C4-2B (cell line): ENCODE measurements at regions not wholly inside any gene's neighbourhood (a gene's known extent, or its start where the extent isn't known, plus 50 kb on each side); places are given as distances from the start of the nearest gene placed in this dataset.

Experiments
- H3K27ac ChIP-seq: fragments of 450-650 bp; 2 replicates; pipeline ENCODE4 v1.5.1; 2017
- CTCF ChIP-seq: fragments of 450-650 bp; conservative IDR thresholded peaks from 2 replicates; pipeline ENCODE4 v1.5.1; 2017; ENCODE audit warnings: mild to moderate bottlenecking
- ZFX ChIP-seq: fragments of 450-650 bp; IDR thresholded peaks from 2 replicates; pipeline ENCODE4 v1.6.1; 2017

- TF ChIP-seq CTCF, result no peak
- no peak for TF ChIP-seq ZFX
Observed at GRCh38 chr9:117992006-117992405, 287.8 kb downstream of the TLR4 start.

GRCh38 chr9:118000581-118000980 lies 296.4 kb downstream of the TLR4 start:
- no peak overlapping the region for H3K27ac ChIP-seq
- no peak for TF ChIP-seq CTCF
- TF ChIP-seq ZFX, result no peak

More at GRCh38 chr9:117992006-117992405, 287.8 kb downstream of the TLR4 start:
- H3K27ac ChIP-seq, result no peak overlapping the region

GRCh38 chr9:118003240-118003639 lies 299.0 kb downstream of the TLR4 start:
- H3K27ac ChIP-seq, result no peak overlapping the region
- TF ChIP-seq CTCF (no peak), ZFX (no peak)

- TF ChIP-seq CTCF (no peak), ZFX (no peak)
- no peak overlapping the region for H3K27ac ChIP-seq
Observed at GRCh38 chr9:118008246-118008645, 304.0 kb downstream of the TLR4 start.

- no peak overlapping the region for H3K27ac ChIP-seq
- TF ChIP-seq ZFX (no peak), CTCF (no peak)
Observed at GRCh38 chr9:118009614-118010013, 305.4 kb downstream of the TLR4 start.

- no peak overlapping the region for H3K27ac ChIP-seq
- TF ChIP-seq ZFX, result no peak
- TF ChIP-seq CTCF, result no peak
Observed at GRCh38 chr9:118017607-118018122, 313.5 kb downstream of the TLR4 start.

GRCh38 chr9:118023644-118024043 lies 319.4 kb downstream of the TLR4 start:
- TF ChIP-seq CTCF (no peak), ZFX (no peak)
- no peak overlapping the region for H3K27ac ChIP-seq
